CD4-positive, alpha-beta T cell treated with Interleukin-21 for 1 hour (primary cell): ENCODE measurements at regions not wholly inside any gene's neighbourhood (a gene's known extent, or its start where the extent isn't known, plus 50 kb on each side); places are given as distances from the start of the nearest gene placed in this dataset.
"Not testable (repeated sequence)": the region's sequence is repeated elsewhere in the genome, so short reads cannot be mapped to it uniquely, and the experiment has no call there.

Experiments
- DNase-seq: peaks from one replicate; pipeline ENCODE4 v3.0.0-alpha.2; 2020

GRCh38 chr6:27168108-27168507 is 79.4 kb upstream of the PRSS16 start:
- DNase-seq, result no peak

- no peak for DNase-seq
Observed at GRCh38 chr6:27168586-27169443, 78.7 kb upstream of the PRSS16 start.

GRCh38 chr6:27172524-27173231 is 74.8 kb upstream of the PRSS16 start:
- not testable (repeated sequence) for DNase-seq

GRCh38 chr6:27173232-27173601 is 74.3 kb upstream of the PRSS16 start:
- not testable (repeated sequence) for DNase-seq

GRCh38 chr6:27174958-27175357 is 72.5 kb upstream of the PRSS16 start:
- no peak for DNase-seq

GRCh38 chr6:27176096-27176495 is 71.4 kb upstream of the PRSS16 start:
- peak; percentile 29 for DNase-seq

- peak; percentile 85 for DNase-seq
Observed at GRCh38 chr6:27176523-27177484, 70.7 kb upstream of the PRSS16 start.

- DNase-seq, result peak; percentile 81
Observed at GRCh38 chr6:27177485-27178406, 69.8 kb upstream of the PRSS16 start.

- no peak for DNase-seq
Observed at GRCh38 chr6:27178407-27178730, 69.1 kb upstream of the PRSS16 start.

- no peak for DNase-seq
Observed at GRCh38 chr6:27178860-27179259, 68.6 kb upstream of the PRSS16 start.

GRCh38 chr6:27183060-27183832 is 64.3 kb upstream of the PRSS16 start:
- no peak for DNase-seq

- DNase-seq, result no peak
Observed at GRCh38 chr6:27187231-27188060, 60.1 kb upstream of the PRSS16 start.

GRCh38 chr6:27188061-27188884 is 59.2 kb upstream of the PRSS16 start:
- peak; percentile 50 for DNase-seq

- DNase-seq, result peak; percentile 82
Observed at GRCh38 chr6:27188885-27189418, 58.5 kb upstream of the PRSS16 start.

- no peak for DNase-seq
Observed at GRCh38 chr6:27190126-27190525, 57.4 kb upstream of the PRSS16 start.

GRCh38 chr6:27194453-27194852 is 53.0 kb upstream of the PRSS16 start:
- DNase-seq, result not testable (repeated sequence)

GRCh38 chr6:27195547-27195946 is 52.0 kb upstream of the PRSS16 start:
- DNase-seq, result not testable (repeated sequence)
